Osteocyte (in vitro differentiated cells): ENCODE measurements at regions not wholly inside any gene's neighbourhood (a gene's known extent, or its start where the extent isn't known, plus 50 kb on each side); places are given as distances from the start of the nearest gene placed in this dataset.

ENCODE experiments used
- DNase-seq: peaks from one replicate; pipeline ENCODE4 v3.0.0; 2021; ENCODE audit warnings: mixed read lengths; ENCODE audit not compliant: unreplicated experiment; ENCODE audit errors: extremely low spot score
- H3K27ac Mint-ChIP-seq: one replicate; pipeline ENCODE4 v1.8.0; 2021; ENCODE audit warnings: mild to moderate bottlenecking, mixed read lengths; ENCODE audit not compliant: unreplicated experiment
- H3K27me3 Mint-ChIP-seq: one replicate; pipeline ENCODE4 v1.8.0; 2021; ENCODE audit warnings: mixed read lengths; ENCODE audit not compliant: unreplicated experiment
- H3K36me3 Mint-ChIP-seq: one replicate; pipeline ENCODE4 v1.8.0; 2021; ENCODE audit warnings: mixed read lengths; ENCODE audit not compliant: unreplicated experiment
- H3K4me1 Mint-ChIP-seq: one replicate; pipeline ENCODE4 v1.8.0; 2021; ENCODE audit warnings: mixed read lengths; ENCODE audit not compliant: unreplicated experiment
- H3K4me3 Mint-ChIP-seq: one replicate; pipeline ENCODE4 v1.8.0; 2021; ENCODE audit warnings: mild to moderate bottlenecking, moderate library complexity, mixed read lengths; ENCODE audit not compliant: unreplicated experiment
- H3K9me3 Mint-ChIP-seq: one replicate; pipeline ENCODE4 v1.8.0; 2021; ENCODE audit warnings: mixed read lengths; ENCODE audit not compliant: unreplicated experiment
- CTCF ChIP-seq: fragments of 200-600 bp; sonication (generic); IDR thresholded peaks from 2 replicates; pipeline ENCODE4 v1.5.0; 2021; ENCODE audit warnings: antibody characterized with exemption, mild to moderate bottlenecking, moderate library complexity

DNA sequence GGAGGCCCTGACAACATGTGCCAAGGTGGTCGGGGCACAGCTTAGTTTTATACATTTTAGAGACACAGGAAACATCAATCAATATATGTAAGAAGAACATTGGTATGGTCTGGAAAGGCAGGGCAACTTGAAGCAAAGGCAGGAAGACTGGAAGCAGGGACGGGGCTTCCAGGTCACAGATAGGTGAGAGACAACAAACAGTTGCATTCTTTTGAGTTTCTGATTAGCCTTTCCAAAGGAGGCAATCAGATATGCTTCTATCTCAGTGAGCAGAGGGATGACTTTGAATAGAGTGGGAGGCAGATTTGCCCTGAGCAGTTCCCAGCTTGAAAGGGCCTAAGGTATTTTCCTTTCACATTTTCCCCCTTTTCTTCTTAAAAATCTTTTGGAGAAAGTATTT, 311.0 kb upstream of the RGS17 start:
- no peak for TF ChIP-seq CTCF
- Mint-ChIP-seq H3K27me3 (peaks cover 10% of the 10 kb centered on the region), H3K27ac (no peak overlapping the region)

GRCh38 chr6:153437193-153437592, 306.1 kb upstream of the RGS17 start:
- Mint-ChIP-seq H3K4me3 (no peak overlapping the region), H3K36me3 (no peaks in the 10 kb centered on the region), H3K27ac (no peak overlapping the region), H3K27me3 (peaks cover 10% of the 10 kb centered on the region), H3K4me1 (no peaks in the 10 kb centered on the region), H3K9me3 (no peaks in the 10 kb centered on the region)
- TF ChIP-seq CTCF: no peak
- no peak for DNase-seq

More for the DNA sequence above, 311.0 kb upstream of the RGS17 start:
- Mint-ChIP-seq H3K4me3 (no peak overlapping the region), H3K9me3 (peaks cover 7% of the 10 kb centered on the region), H3K36me3 (no peaks in the 10 kb centered on the region), H3K4me1 (no peaks in the 10 kb centered on the region)
- DNase-seq: no peak

DNA sequence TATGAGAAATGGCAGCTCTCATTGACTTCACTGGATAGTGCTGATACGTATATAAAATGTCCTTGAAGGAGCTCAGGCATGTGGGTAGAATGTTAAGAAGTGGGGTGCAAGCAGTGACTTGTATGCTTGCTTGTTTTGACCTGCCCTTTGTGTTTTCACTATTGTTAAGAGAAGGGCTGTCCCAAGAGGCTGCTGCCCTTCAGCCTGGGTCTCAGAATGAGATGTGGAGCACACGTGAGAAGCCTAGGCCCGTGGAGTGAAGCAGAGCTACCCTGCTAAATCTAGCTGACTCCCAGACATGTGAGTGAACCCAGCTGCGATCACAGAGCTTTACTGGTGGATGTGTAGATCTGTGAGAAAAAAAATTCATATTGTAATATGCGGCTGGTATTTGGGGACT, 305.3 kb upstream of the RGS17 start:
- H3K4me3 Mint-ChIP-seq: no peak overlapping the region
- no peak for DNase-seq
- no peaks in the 10 kb centered on the region for H3K9me3 Mint-ChIP-seq
- no peaks in the 10 kb centered on the region for H3K4me1 Mint-ChIP-seq
- H3K27me3 Mint-ChIP-seq: peaks cover 10% of the 10 kb centered on the region
- no peak for TF ChIP-seq CTCF
- H3K27ac Mint-ChIP-seq: no peak overlapping the region
- H3K36me3 Mint-ChIP-seq: no peaks in the 10 kb centered on the region

DNA sequence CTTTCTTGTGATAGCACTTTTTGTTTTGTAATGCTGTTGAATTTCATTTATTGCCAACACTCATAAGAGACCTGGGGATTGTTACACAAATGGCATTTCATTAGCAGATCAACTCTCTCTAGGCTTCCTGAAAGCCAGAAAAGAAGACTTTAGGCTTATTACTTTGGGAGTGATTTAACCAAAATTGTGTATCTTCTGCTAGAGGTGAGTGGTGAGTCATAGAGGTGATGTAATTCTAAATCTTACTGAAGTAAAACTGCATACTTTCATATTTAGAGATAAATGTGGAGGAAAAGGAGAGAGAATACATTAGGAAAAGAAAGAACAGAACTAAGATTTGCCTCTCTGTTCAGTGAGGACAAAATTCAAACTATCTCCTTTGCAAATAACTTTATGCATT, 304.7 kb upstream of the RGS17 start:
- H3K4me3 Mint-ChIP-seq: no peak overlapping the region
- H3K4me1 Mint-ChIP-seq: no peaks in the 10 kb centered on the region
- H3K36me3 Mint-ChIP-seq: no peaks in the 10 kb centered on the region
- TF ChIP-seq CTCF: no peak
- peaks cover 10% of the 10 kb centered on the region for H3K27me3 Mint-ChIP-seq
- no peak for DNase-seq
- no peak overlapping the region for H3K27ac Mint-ChIP-seq
- H3K9me3 Mint-ChIP-seq: no peaks in the 10 kb centered on the region

- TF ChIP-seq CTCF: no peak
- DNase-seq: no peak
- H3K27me3 Mint-ChIP-seq: no peaks in the 10 kb centered on the region
- no peaks in the 10 kb centered on the region for H3K36me3 Mint-ChIP-seq
- H3K4me1 Mint-ChIP-seq: no peaks in the 10 kb centered on the region
- no peak overlapping the region for H3K4me3 Mint-ChIP-seq
- peaks cover 6% of the 10 kb centered on the region for H3K9me3 Mint-ChIP-seq
- H3K27ac Mint-ChIP-seq: no peak overlapping the region
Observed at GRCh38 chr6:153425536-153425935, 294.5 kb upstream of the RGS17 start.
